ENCODE measurements at regions not wholly inside any gene's neighbourhood (a gene's known extent, or its start where the extent isn't known, plus 50 kb on each side); places are given as distances from the start of the nearest gene placed in this dataset.

DNA sequence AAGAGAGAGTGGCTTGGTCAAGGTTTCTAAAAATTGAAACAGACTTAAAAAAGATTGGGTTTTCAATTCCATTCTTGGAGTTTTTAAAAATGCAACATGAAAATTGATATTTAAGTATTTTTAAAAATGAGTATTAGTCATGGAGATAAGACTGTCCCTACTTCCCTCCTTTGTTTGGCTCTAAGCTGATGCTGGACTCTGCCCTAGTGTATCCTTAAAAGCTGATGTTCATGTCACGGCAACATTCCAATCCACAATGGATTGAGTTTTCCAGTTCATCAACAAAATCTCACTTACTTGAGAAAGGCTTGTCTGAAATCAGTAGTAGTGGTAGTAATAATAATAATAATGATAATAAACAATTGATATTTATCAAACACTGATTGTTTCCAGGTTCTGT, 119.0 kb upstream of the SLC38A2 start:
- ATAC-seq (no peak), DNase-seq (no peak)
- WGBS (ENCODE audit: insufficient coverage, low coverage, low lambda C conversion rate, missing lambda C conversion rate) = 57% methylated on average over 1 of the region's 1 CpG
- TF ChIP-seq CTCF (IDR thresholded peaks at IDR 0.05) = no peak
- Histone ChIP-seq H3K27ac (peak overlapping the region; percentile 58 to 86 (median 78)), H3K27me3 (no peaks in the 10 kb centered on the region), H3K36me3 (no peaks in the 10 kb centered on the region), H3K4me1 (peaks cover 0 to 42% (median 7%) of the 10 kb centered on the region in 4 donors), H3K4me3 (no peak overlapping the region), H3K9me3 (no peaks in the 10 kb centered on the region)
- intact Hi-C loops (cut with DNase I) = no loop called here

GRCh38 chr12:46490635-46491034, 118.1 kb upstream of the SLC38A2 start:
- Histone ChIP-seq H3K36me3 (no peaks in the 10 kb centered on the region), H3K27ac (peak overlapping the region in 1 of 3 donors; percentile 78), H3K27me3 (no peaks in the 10 kb centered on the region), H3K9me3 (no peaks in the 10 kb centered on the region), H3K4me1 (peaks cover 0 to 42% (median 7%) of the 10 kb centered on the region in 4 donors), H3K4me3 (no peak overlapping the region)
- ATAC-seq = no peak
- intact Hi-C loops (cut with DNase I) = no loop called here
- 23% methylated on average over 1 of the region's 1 CpG for WGBS (ENCODE audit: insufficient coverage, low coverage, low lambda C conversion rate, missing lambda C conversion rate)
- DNase-seq = no peak
- TF ChIP-seq POLR2A (IDR thresholded peaks at IDR 0.05) = no peak
- no peak for TF ChIP-seq CTCF (IDR thresholded peaks at IDR 0.05)

DNA sequence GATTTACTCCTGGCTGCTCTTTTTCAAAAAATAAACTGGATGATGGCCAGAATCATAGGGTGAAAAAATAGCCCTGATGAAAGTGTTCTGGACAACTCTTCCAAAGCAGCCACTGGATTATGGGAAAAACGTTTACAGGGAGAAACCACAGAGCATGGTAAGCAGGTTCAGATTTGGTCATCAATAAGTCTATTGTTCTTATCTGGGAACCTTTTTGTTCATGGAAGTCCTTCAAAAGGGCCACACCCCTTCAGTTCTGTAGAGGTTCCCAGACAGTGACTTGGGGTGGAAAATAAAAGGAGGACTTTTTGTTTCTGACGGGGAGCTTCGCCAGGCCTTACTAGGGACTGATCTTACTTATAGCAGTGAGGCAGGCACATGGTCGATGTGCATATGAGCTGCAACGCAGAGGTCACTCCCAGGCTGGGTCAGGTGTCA, 117.4 kb upstream of the SLC38A2 start:
- no peaks in the 10 kb centered on the region for H3K36me3 ChIP-seq
- H3K27ac ChIP-seq = peak overlapping the region in 2 of 3 donors; percentile 2 to 4
- no peaks in the 10 kb centered on the region for H3K9me3 ChIP-seq
- no peaks in the 10 kb centered on the region for H3K27me3 ChIP-seq
- no peak for ATAC-seq
- intact Hi-C loops (cut with DNase I) = no loop called here
- peaks cover 0 to 41% (median 5%) of the 10 kb centered on the region in 4 donors for H3K4me1 ChIP-seq
- 75% methylated on average over 5 of the region's 5 CpGs for WGBS (ENCODE audit: insufficient coverage, low coverage, low lambda C conversion rate, missing lambda C conversion rate)
- no peak for TF ChIP-seq POLR2A (IDR thresholded peaks at IDR 0.05)
- TF ChIP-seq CTCF (IDR thresholded peaks at IDR 0.05) = no peak
- H3K4me3 ChIP-seq = no peak overlapping the region
- no peak for DNase-seq

GRCh38 chr12:46487567-46488131, 115.1 kb upstream of the SLC38A2 start:
- Histone ChIP-seq H3K27ac (no peak overlapping the region), H3K4me1 (peaks cover 0 to 33% (median 7%) of the 10 kb centered on the region in 4 donors), H3K27me3 (no peaks in the 10 kb centered on the region), H3K9me3 (no peaks in the 10 kb centered on the region), H3K36me3 (no peaks in the 10 kb centered on the region), H3K4me3 (no peak overlapping the region)
- DNase-seq (no peak), ATAC-seq (no peak)
- TF ChIP-seq CTCF (IDR thresholded peaks at IDR 0.05) (no peak), POLR2A (IDR thresholded peaks at IDR 0.05) (no peak)
- intact Hi-C loops (cut with DNase I) = no loop called here
- WGBS (ENCODE audit: insufficient coverage, low coverage, low lambda C conversion rate, missing lambda C conversion rate) = 71% methylated on average over 7 of the region's 7 CpGs

DNA sequence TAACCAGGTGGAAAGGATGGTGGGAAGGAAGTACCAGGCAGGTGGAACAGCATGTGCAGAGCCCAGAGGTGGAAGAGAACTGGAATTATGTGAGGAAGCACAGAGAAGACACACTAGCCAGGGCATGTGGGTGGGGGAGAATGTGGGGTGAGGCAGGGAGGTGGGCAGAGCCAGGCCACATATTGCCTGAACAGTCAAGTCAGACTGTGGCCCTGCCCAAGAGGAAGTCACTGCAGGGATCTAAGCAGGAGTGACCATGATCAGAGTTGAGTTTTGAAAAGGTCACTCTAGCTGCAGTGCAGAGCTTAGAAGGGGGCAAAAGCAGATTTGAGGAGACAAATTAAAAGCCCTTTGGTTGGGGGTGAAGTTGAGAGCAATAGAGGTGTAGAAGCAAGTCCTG, 114.0 kb upstream of the SLC38A2 start:
- intact Hi-C loops (cut with DNase I) = no loop called here
- Histone ChIP-seq H3K27ac (no peak overlapping the region), H3K9me3 (no peaks in the 10 kb centered on the region), H3K4me1 (peaks cover 0 to 26% (median 3%) of the 10 kb centered on the region in 4 donors), H3K36me3 (no peaks in the 10 kb centered on the region), H3K4me3 (no peak overlapping the region), H3K27me3 (no peaks in the 10 kb centered on the region)
- ATAC-seq (peak in 2 of 4 donors; percentile 10 to 11), DNase-seq (no peak)
- no peak for TF ChIP-seq POLR2A (IDR thresholded peaks at IDR 0.05)
- TF ChIP-seq CTCF (IDR thresholded peaks at IDR 0.05) = no peak

Data from right lobe of liver (tissue), 6 donors.